Large intestine (tissue), 3 donors: ENCODE measurements at regions not wholly inside any gene's neighbourhood (a gene's known extent, or its start where the extent isn't known, plus 50 kb on each side); places are given as distances from the start of the nearest gene placed in this dataset.
"Not testable (repeated sequence)": the region's sequence is repeated elsewhere in the genome, so short reads cannot be mapped to it uniquely, and the experiment has no call there.

Source experiments
- DNase-seq, 2 donors: peaks; one replicate each; pipeline versions ENCODE4 v3.0.0 to v3.0.0-alpha.2; 2013
- H3K27ac ChIP-seq: one replicate; pipeline ENCODE4 v1.5.1; 2013; ENCODE audit warnings: low read length
- H3K27me3 ChIP-seq: 2 replicates; pipeline ENCODE4 v1.6.1; 2013; ENCODE audit warnings: low read length; ENCODE audit not compliant: control insufficient read depth, insufficient read depth
- H3K36me3 ChIP-seq: 2 replicates; pipeline ENCODE4 v1.6.1; 2013; ENCODE audit warnings: low read length; ENCODE audit not compliant: control insufficient read depth, insufficient read depth
- H3K4me1 ChIP-seq: one replicate; pipeline ENCODE4 v1.6.1; 2013; ENCODE audit warnings: low read length; ENCODE audit not compliant: control insufficient read depth, insufficient read depth
- H3K4me3 ChIP-seq: one replicate; pipeline ENCODE4 v1.5.1; 2013; ENCODE audit warnings: low read length
- H3K9me3 ChIP-seq: one replicate; pipeline ENCODE4 v1.6.1; 2013; ENCODE audit warnings: mild to moderate bottlenecking, low read depth, low read length, moderate library complexity; ENCODE audit not compliant: control insufficient read depth
- WGBS: methylation state at CpG from one replicate; pipeline ENCODE4 v1.1.5; 2013; ENCODE audit warnings: low lambda C conversion rate; ENCODE audit not compliant: insufficient coverage; 5-methylcytosine and 5-hydroxymethylcytosine counted together

DNA sequence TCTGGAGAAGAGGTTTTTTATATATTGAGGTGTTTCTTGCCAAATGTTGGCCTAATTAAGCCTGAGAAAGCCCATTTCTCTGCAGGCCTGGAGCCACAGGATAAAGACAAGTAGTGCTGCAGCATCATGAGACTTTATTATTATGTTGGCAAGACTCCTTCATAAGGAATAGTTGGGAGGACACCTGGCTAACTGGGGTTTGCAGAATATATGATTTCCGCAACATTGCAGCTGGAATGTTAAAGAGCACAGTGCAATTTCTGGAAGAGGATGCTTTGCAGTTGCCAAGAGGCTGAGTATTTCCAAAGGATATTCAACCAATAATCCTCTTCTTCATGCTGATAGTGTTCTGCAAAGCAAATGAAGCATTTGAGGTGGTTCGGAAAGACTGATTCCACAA lies 1512.8 kb upstream of the LRRTM3 start:
- 100% methylated on average over 1 of the region's 2 CpGs for WGBS
- no peak for DNase-seq
- H3K4me1 ChIP-seq: no peaks in the 10 kb centered on the region
- H3K27me3 ChIP-seq: no peaks in the 10 kb centered on the region
- H3K36me3 ChIP-seq: no peaks in the 10 kb centered on the region
- H3K27ac ChIP-seq: no peak overlapping the region
- no peaks in the 10 kb centered on the region for H3K9me3 ChIP-seq
- no peak overlapping the region for H3K4me3 ChIP-seq

DNA sequence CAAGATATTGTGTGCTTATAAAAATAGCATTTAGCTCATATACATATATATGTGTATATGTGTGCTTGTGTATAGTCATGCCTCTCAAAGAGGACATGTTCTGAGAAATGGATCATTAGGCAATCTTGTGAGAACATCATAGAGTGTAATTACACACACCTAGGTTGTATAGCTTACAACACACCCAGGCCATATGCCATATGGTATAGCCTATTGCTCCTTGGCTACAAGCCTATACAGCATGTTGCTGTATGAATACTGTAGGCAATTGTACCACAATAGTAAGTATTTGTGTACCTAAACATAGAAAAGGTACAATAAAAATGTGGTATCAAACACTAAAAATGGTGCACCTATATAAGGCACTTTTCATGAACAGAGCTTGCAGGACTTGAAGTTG lies 1510.5 kb upstream of the LRRTM3 start:
- Histone ChIP-seq H3K27ac (no peak overlapping the region), H3K4me3 (no peak overlapping the region), H3K36me3 (no peaks in the 10 kb centered on the region), H3K9me3 (no peaks in the 10 kb centered on the region), H3K4me1 (no peaks in the 10 kb centered on the region), H3K27me3 (no peaks in the 10 kb centered on the region)
- no peak for DNase-seq

DNA sequence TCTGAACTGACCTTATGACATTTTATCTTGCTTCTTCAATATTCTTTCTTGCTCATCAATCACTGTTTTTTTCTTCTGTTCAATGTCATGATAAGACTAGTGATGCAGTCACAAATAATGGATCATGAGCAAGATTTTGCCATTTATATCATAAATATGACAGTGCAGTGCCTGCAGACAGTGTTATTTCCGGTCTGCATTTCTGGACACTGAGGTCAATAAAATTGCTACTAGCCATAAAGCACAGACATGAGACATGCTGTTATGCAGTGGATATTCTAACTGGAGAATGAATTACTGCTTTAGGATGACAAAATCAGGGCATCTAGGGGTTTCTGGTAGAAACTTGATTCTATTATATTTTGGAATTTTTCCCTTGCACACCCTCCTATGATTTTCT lies 1509.7 kb upstream of the LRRTM3 start:
- Histone ChIP-seq H3K27me3 (no peaks in the 10 kb centered on the region), H3K4me1 (no peaks in the 10 kb centered on the region), H3K36me3 (no peaks in the 10 kb centered on the region), H3K4me3 (no peak overlapping the region), H3K9me3 (no peaks in the 10 kb centered on the region), H3K27ac (no peak overlapping the region)
- no peak for DNase-seq
- WGBS: no CpG with 5 or more reads among the region's 1 CpG

GRCh38 chr10:65419629-65420028 lies 1506.2 kb upstream of the LRRTM3 start:
- H3K27ac ChIP-seq: no peak overlapping the region
- WGBS: 31% methylated on average over 2 of the region's 2 CpGs
- H3K27me3 ChIP-seq: no peaks in the 10 kb centered on the region
- no peaks in the 10 kb centered on the region for H3K9me3 ChIP-seq
- no peak for DNase-seq
- no peak overlapping the region for H3K4me3 ChIP-seq
- H3K4me1 ChIP-seq: no peaks in the 10 kb centered on the region
- no peaks in the 10 kb centered on the region for H3K36me3 ChIP-seq

GRCh38 chr10:65423043-65423442 lies 1502.8 kb upstream of the LRRTM3 start:
- WGBS: no CpG with 5 or more reads among the region's 1 CpG
- H3K27ac ChIP-seq: no peak overlapping the region

GRCh38 chr10:65429381-65429780 lies 1496.5 kb upstream of the LRRTM3 start:
- H3K4me1 ChIP-seq, H3K9me3 ChIP-seq, DNase-seq, H3K27me3 ChIP-seq, H3K36me3 ChIP-seq, H3K4me3 ChIP-seq, H3K27ac ChIP-seq: not testable (repeated sequence)
- no CpG with 5 or more reads among the region's 30 CpGs for WGBS

More at GRCh38 chr10:65423043-65423442, 1502.8 kb upstream of the LRRTM3 start:
- no peaks in the 10 kb centered on the region for H3K36me3 ChIP-seq
- no peaks in the 10 kb centered on the region for H3K27me3 ChIP-seq
- H3K9me3 ChIP-seq: no peaks in the 10 kb centered on the region
- H3K4me3 ChIP-seq: no peak overlapping the region
- no peaks in the 10 kb centered on the region for H3K4me1 ChIP-seq
- DNase-seq: no peak

DNA sequence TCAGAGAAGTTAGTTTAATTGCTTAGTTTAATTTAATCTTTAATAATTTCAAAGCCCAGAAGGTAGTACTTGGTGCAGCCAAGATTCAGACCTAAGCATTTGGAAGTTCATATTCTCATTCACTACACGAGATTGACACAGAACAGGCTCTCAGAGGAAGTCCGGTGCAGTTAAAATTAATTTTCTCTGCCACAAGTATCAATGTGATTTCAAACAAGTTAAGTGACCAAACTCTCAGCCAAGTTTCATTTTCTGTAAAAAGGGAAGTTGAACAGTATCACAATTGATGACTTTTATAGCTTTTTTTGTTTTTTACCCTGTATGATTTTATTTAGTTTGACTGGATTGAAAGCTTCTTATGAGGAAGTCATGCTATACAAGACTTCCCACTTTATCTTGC lies 1494.9 kb upstream of the LRRTM3 start:
- no CpG with 5 or more reads among the region's 2 CpGs for WGBS

DNA sequence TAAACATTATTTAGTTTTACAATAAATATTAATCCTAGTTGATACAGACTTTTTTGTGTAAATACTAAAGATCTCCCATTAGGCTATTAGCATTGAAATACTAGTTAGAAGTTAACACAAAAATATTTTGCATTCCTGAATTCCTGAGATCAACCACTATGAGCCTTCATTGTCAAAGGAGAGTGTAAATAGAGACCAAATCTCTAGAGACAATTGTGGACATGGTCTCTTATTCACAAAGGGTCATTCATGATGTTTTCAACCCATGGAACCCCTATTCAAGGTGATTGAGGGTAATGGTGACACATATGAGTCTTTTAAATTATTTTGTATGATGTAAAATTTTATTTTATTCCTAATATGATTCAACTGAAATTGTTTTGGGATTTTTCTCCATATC lies 1454.8 kb upstream of the LRRTM3 start:
- no peaks in the 10 kb centered on the region for H3K27me3 ChIP-seq
- H3K4me3 ChIP-seq: no peak overlapping the region
- no peaks in the 10 kb centered on the region for H3K36me3 ChIP-seq
- no peaks in the 10 kb centered on the region for H3K4me1 ChIP-seq
- no peak overlapping the region for H3K27ac ChIP-seq
- no peaks in the 10 kb centered on the region for H3K9me3 ChIP-seq
- no peak for DNase-seq

More for the DNA sequence above, 1494.9 kb upstream of the LRRTM3 start:
- Histone ChIP-seq H3K9me3 (peaks cover 7% of the 10 kb centered on the region), H3K27ac (no peak overlapping the region), H3K4me3 (no peak overlapping the region), H3K36me3 (no peaks in the 10 kb centered on the region), H3K27me3 (no peaks in the 10 kb centered on the region), H3K4me1 (no peaks in the 10 kb centered on the region)
- DNase-seq: no peak

- no peak overlapping the region for H3K4me3 ChIP-seq
- H3K4me1 ChIP-seq: no peaks in the 10 kb centered on the region
- H3K27me3 ChIP-seq: no peaks in the 10 kb centered on the region
- H3K27ac ChIP-seq: no peak overlapping the region
- 83% methylated on average over 2 of the region's 2 CpGs for WGBS
- no peaks in the 10 kb centered on the region for H3K9me3 ChIP-seq
- no peak for DNase-seq
- H3K36me3 ChIP-seq: no peaks in the 10 kb centered on the region
Observed at GRCh38 chr10:65482848-65483247, 1443.0 kb upstream of the LRRTM3 start.

DNA sequence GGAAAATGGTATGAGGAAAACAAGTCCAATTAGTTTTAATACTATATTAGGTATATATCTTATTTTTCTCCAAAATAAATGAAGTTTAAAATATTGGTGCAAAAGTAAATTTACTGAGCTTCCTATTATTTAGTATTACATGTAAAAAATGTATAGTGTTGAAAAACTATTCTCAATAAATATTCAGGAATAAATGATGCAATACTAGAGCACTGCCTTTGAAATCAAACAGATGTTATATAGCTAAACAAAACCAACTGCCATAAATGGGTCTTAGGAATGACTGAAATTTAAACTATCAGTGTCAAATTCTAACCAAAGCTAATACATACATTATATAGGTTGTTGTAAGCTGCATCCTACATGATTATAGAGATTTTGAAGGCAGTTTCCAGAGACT lies 1434.0 kb upstream of the LRRTM3 start:
- no peak overlapping the region for H3K4me3 ChIP-seq
- DNase-seq: no peak
- no peaks in the 10 kb centered on the region for H3K36me3 ChIP-seq
- H3K27me3 ChIP-seq: no peaks in the 10 kb centered on the region
- H3K27ac ChIP-seq: no peak overlapping the region
- H3K9me3 ChIP-seq: no peaks in the 10 kb centered on the region
- no peaks in the 10 kb centered on the region for H3K4me1 ChIP-seq

- no peaks in the 10 kb centered on the region for H3K27me3 ChIP-seq
- H3K4me3 ChIP-seq: no peak overlapping the region
- DNase-seq: no peak
- H3K27ac ChIP-seq: no peak overlapping the region
- WGBS: no CpG with 5 or more reads among the region's 5 CpGs
- H3K36me3 ChIP-seq: no peaks in the 10 kb centered on the region
- H3K4me1 ChIP-seq: no peaks in the 10 kb centered on the region
- H3K9me3 ChIP-seq: no peaks in the 10 kb centered on the region
Observed at GRCh38 chr10:65496541-65496940, 1429.3 kb upstream of the LRRTM3 start.

GRCh38 chr10:65497837-65498236 lies 1428.0 kb upstream of the LRRTM3 start:
- H3K9me3 ChIP-seq: no peaks in the 10 kb centered on the region
- H3K36me3 ChIP-seq: no peaks in the 10 kb centered on the region
- no peak overlapping the region for H3K27ac ChIP-seq
- no peak overlapping the region for H3K4me3 ChIP-seq
- no peaks in the 10 kb centered on the region for H3K4me1 ChIP-seq
- no peaks in the 10 kb centered on the region for H3K27me3 ChIP-seq
- no peak for DNase-seq
